Karpas-422 (cell line): ENCODE measurements at regions not wholly inside any gene's neighbourhood (a gene's known extent, or its start where the extent isn't known, plus 50 kb on each side); places are given as distances from the start of the nearest gene placed in this dataset.

Experiments
- DNase-seq: peaks from one replicate; pipeline ENCODE4 v3.0.0-alpha.2; 2015
- H2AFZ ChIP-seq: fragments of 200-600 bp; sonication (generic); 2 replicates; pipeline ENCODE4 v1.6.1; 2014; ENCODE audit warnings: antibody characterized with exemption, low read length, mixed read lengths
- H3K27ac ChIP-seq: fragments of 200-600 bp; sonication (generic); 2 replicates; pipeline ENCODE4 v1.5.1; 2014; ENCODE audit warnings: mild to moderate bottlenecking, low read length, moderate library complexity
- H3K27me3 ChIP-seq: fragments of 200-600 bp; sonication (generic); 2 replicates; pipeline ENCODE4 v1.6.1; 2014; ENCODE audit warnings: low read length, mixed read lengths
- H3K36me3 ChIP-seq: fragments of 200-600 bp; sonication (generic); 2 replicates; pipeline ENCODE4 v1.6.1; 2014; ENCODE audit warnings: low read length, mixed read lengths; ENCODE audit not compliant: insufficient read depth
- H3K4me1 ChIP-seq: fragments of 200-600 bp; sonication (generic); 2 replicates; pipeline ENCODE4 v1.6.1; 2014; ENCODE audit warnings: mild to moderate bottlenecking, low read length, mixed read lengths
- H3K4me2 ChIP-seq: fragments of 200-600 bp; sonication (generic); 2 replicates; pipeline ENCODE4 v1.6.1; 2014; ENCODE audit warnings: low read length, low read depth, mild to moderate bottlenecking; ENCODE audit not compliant: poor library complexity, severe bottlenecking
- H3K4me3 ChIP-seq: fragments of 200-600 bp; sonication (generic); 2 replicates; pipeline ENCODE4 v1.5.1; 2014; ENCODE audit warnings: mild to moderate bottlenecking, antibody characterized with exemption, low read length, mixed read lengths
- H3K79me2 ChIP-seq: fragments of 200-600 bp; sonication (generic); 2 replicates; pipeline ENCODE4 v1.6.1; 2014; ENCODE audit warnings: mild to moderate bottlenecking, low read length, mixed read lengths
- H3K9ac ChIP-seq: fragments of 200-600 bp; sonication (generic); 2 replicates; pipeline ENCODE4 v1.6.0; 2014; ENCODE audit warnings: low read length
- H3K9me2 ChIP-seq: fragments of 200-600 bp; sonication (generic), shearing (Covaris generic); replicated peaks from 2 replicates; pipeline ENCODE4 v1.6.0; 2014; ENCODE audit warnings: mild to moderate bottlenecking, low read length, moderate library complexity; ENCODE audit not compliant: insufficient read depth
- H3K9me3 ChIP-seq: fragments of 300-700, 200-600 bp; sonication (generic); 2 replicates; pipeline ENCODE4 v1.6.1; 2014; ENCODE audit warnings: low read length, mixed read lengths
- H4K20me1 ChIP-seq: fragments of 200-600 bp; sonication (generic); 2 replicates; pipeline ENCODE4 v1.6.1; 2014; ENCODE audit warnings: mild to moderate bottlenecking, antibody characterized with exemption, low read length, low read depth; ENCODE audit not compliant: insufficient read depth

GRCh38 chr5:33043343-33043997 lies 332.3 kb downstream of the NPR3 start:
- Histone ChIP-seq H2AFZ (no peak overlapping the region), H3K27ac (no peak overlapping the region), H3K9me3 (peaks cover 2% of the 10 kb centered on the region; the same call in 1 of the 2 replicates), H3K4me2 (no peak overlapping the region), H3K9me2 (no peaks in the 10 kb centered on the region), H3K27me3 (no peaks in the 10 kb centered on the region), H3K4me1 (no peaks in the 10 kb centered on the region), H3K4me3 (no peak overlapping the region), H3K9ac (no peak overlapping the region), H4K20me1 (no peaks in the 10 kb centered on the region), H3K36me3 (no peaks in the 10 kb centered on the region), H3K79me2 (no peaks in the 10 kb centered on the region)
- DNase-seq: no peak

GRCh38 chr5:33046091-33046490 lies 335.0 kb downstream of the NPR3 start:
- no peak overlapping the region for H3K4me2 ChIP-seq
- no peak overlapping the region for H2AFZ ChIP-seq
- H3K79me2 ChIP-seq: no peaks in the 10 kb centered on the region
- no peaks in the 10 kb centered on the region for H3K36me3 ChIP-seq
- DNase-seq: no peak
- no peak overlapping the region for H3K9ac ChIP-seq
- H3K27me3 ChIP-seq: no peaks in the 10 kb centered on the region
- H3K4me3 ChIP-seq: no peak overlapping the region
- no peaks in the 10 kb centered on the region; the same call in 1 of the 2 replicates for H3K9me3 ChIP-seq
- H4K20me1 ChIP-seq: no peaks in the 10 kb centered on the region
- H3K4me1 ChIP-seq: no peaks in the 10 kb centered on the region
- no peak overlapping the region for H3K27ac ChIP-seq
- no peaks in the 10 kb centered on the region for H3K9me2 ChIP-seq

- Histone ChIP-seq H3K4me2 (no peak overlapping the region), H3K36me3 (no peaks in the 10 kb centered on the region), H3K4me1 (no peaks in the 10 kb centered on the region), H2AFZ (no peak overlapping the region), H3K9me3 (no peaks in the 10 kb centered on the region), H3K27ac (no peak overlapping the region), H3K4me3 (no peak overlapping the region), H3K27me3 (no peaks in the 10 kb centered on the region), H3K9ac (no peak overlapping the region), H3K9me2 (no peaks in the 10 kb centered on the region), H4K20me1 (no peaks in the 10 kb centered on the region), H3K79me2 (no peaks in the 10 kb centered on the region)
- no peak for DNase-seq
Observed at GRCh38 chr5:33048315-33048714, 337.2 kb downstream of the NPR3 start.

- no peaks in the 10 kb centered on the region for H3K9me2 ChIP-seq
- no peaks in the 10 kb centered on the region for H3K27me3 ChIP-seq
- no peak overlapping the region for H3K4me3 ChIP-seq
- no peak overlapping the region for H2AFZ ChIP-seq
- no peaks in the 10 kb centered on the region for H3K9me3 ChIP-seq
- no peaks in the 10 kb centered on the region for H4K20me1 ChIP-seq
- no peak overlapping the region for H3K4me2 ChIP-seq
- H3K36me3 ChIP-seq: no peaks in the 10 kb centered on the region
- DNase-seq: no peak
- H3K4me1 ChIP-seq: no peaks in the 10 kb centered on the region
- H3K27ac ChIP-seq: no peak overlapping the region
- H3K79me2 ChIP-seq: no peaks in the 10 kb centered on the region
- no peak overlapping the region for H3K9ac ChIP-seq
Observed at GRCh38 chr5:33049298-33049697, 338.2 kb downstream of the NPR3 start.

GRCh38 chr5:33049842-33050241 lies 338.7 kb downstream of the NPR3 start:
- Histone ChIP-seq H3K36me3 (no peaks in the 10 kb centered on the region), H3K4me1 (no peaks in the 10 kb centered on the region), H3K27ac (no peak overlapping the region), H4K20me1 (no peaks in the 10 kb centered on the region), H3K9me3 (no peaks in the 10 kb centered on the region), H3K79me2 (no peaks in the 10 kb centered on the region), H3K4me3 (no peak overlapping the region), H3K4me2 (no peak overlapping the region), H2AFZ (no peak overlapping the region), H3K9ac (no peak overlapping the region), H3K27me3 (no peaks in the 10 kb centered on the region), H3K9me2 (no peaks in the 10 kb centered on the region)
- no peak for DNase-seq

- no peaks in the 10 kb centered on the region; the same call in 1 of the 2 replicates for H3K9me2 ChIP-seq
- H3K9ac ChIP-seq: no peak overlapping the region
- no peak overlapping the region for H3K4me2 ChIP-seq
- H3K27me3 ChIP-seq: no peaks in the 10 kb centered on the region
- H3K9me3 ChIP-seq: no peaks in the 10 kb centered on the region
- H2AFZ ChIP-seq: no peak overlapping the region
- H4K20me1 ChIP-seq: no peaks in the 10 kb centered on the region
- H3K36me3 ChIP-seq: no peaks in the 10 kb centered on the region
- no peak overlapping the region for H3K4me3 ChIP-seq
- DNase-seq: no peak
- no peaks in the 10 kb centered on the region for H3K4me1 ChIP-seq
- H3K79me2 ChIP-seq: no peaks in the 10 kb centered on the region
- no peak overlapping the region for H3K27ac ChIP-seq
Observed at GRCh38 chr5:33059081-33059480, 348.0 kb downstream of the NPR3 start.

GRCh38 chr5:33065131-33065530 lies 354.0 kb downstream of the NPR3 start:
- no peak overlapping the region for H3K9ac ChIP-seq
- no peak overlapping the region for H3K4me3 ChIP-seq
- no peaks in the 10 kb centered on the region for H3K79me2 ChIP-seq
- H3K27me3 ChIP-seq: no peaks in the 10 kb centered on the region
- no peaks in the 10 kb centered on the region for H3K9me3 ChIP-seq
- DNase-seq: no peak
- no peak overlapping the region for H3K4me2 ChIP-seq
- H3K4me1 ChIP-seq: no peaks in the 10 kb centered on the region
- no peak overlapping the region for H2AFZ ChIP-seq
- no peaks in the 10 kb centered on the region for H3K36me3 ChIP-seq
- H3K9me2 ChIP-seq: no peaks in the 10 kb centered on the region; the same call in 1 of the 2 replicates
- no peak overlapping the region for H3K27ac ChIP-seq
- H4K20me1 ChIP-seq: no peaks in the 10 kb centered on the region

GRCh38 chr5:33067291-33067690 lies 356.2 kb downstream of the NPR3 start:
- Histone ChIP-seq H3K36me3 (no peaks in the 10 kb centered on the region), H3K4me2 (no peak overlapping the region), H3K27me3 (no peaks in the 10 kb centered on the region), H3K27ac (no peak overlapping the region), H3K9me2 (no peaks in the 10 kb centered on the region; the same call in 1 of the 2 replicates), H3K79me2 (no peaks in the 10 kb centered on the region), H3K9me3 (no peaks in the 10 kb centered on the region), H2AFZ (no peak overlapping the region), H3K4me1 (no peaks in the 10 kb centered on the region), H3K4me3 (no peak overlapping the region), H3K9ac (no peak overlapping the region), H4K20me1 (no peaks in the 10 kb centered on the region)
- no peak for DNase-seq
